ENCODE measurements at regions not wholly inside any gene's neighbourhood (a gene's known extent, or its start where the extent isn't known, plus 50 kb on each side); places are given as distances from the start of the nearest gene placed in this dataset.

DNA sequence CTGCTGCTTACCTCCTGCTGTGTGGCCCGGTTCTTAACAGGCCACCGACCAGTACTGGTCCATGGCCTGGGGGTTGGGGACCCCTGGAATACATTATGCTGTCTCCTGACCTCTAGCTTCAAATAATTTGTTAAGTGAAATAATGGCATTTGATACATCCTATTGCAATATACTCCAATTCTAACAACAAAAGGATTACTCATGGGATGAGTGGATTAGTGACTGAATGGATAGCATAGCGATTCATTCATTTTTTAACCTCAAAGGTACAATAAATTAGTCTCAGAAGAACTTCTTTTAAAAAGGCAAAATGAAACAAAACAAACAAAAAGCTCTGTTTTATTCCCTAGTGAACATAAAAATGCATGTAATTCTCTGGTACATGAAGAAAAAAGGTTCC is 147.9 kb upstream of the PKP2 start:
- H3K9me3 ChIP-seq (replicated peaks; ENCODE audit: control insufficient read depth, insufficient read depth, low read length) = no peaks in the 10 kb centered on the region
- no peaks in the 10 kb centered on the region for H3K79me2 ChIP-seq (ENCODE audit: control insufficient read depth, insufficient read depth, low read length)
- BruUV-seq (replicated peaks) = no TSS peak
- H4K20me1 ChIP-seq (replicated peaks; ENCODE audit: control insufficient read depth, extremely low read depth, insufficient read depth, low read length) = no peaks in the 10 kb centered on the region
- intact Hi-C loops (cut with micrococcal nuclease) (no loop called here), dilution Hi-C loops (cut with MboI; ENCODE audit: extremely low pct_ligation_motif_present, low sequenced_read_pairs) (no loop called here)
- no peak overlapping the region for H3K4me2 ChIP-seq (ENCODE audit: insufficient read depth, low read length)
- DNase-seq (ENCODE audit: low read depth, low spot score) (no peak), FAIRE-seq (no peak)
- no peaks in the 10 kb centered on the region for H3K4me1 ChIP-seq (ENCODE audit: control insufficient read depth, extremely low read depth, insufficient read depth, low read length)
- H3K36me3 ChIP-seq (ENCODE audit: control insufficient read depth in 2 of 2, extremely low read depth in 1 of 2, insufficient read depth in 2 of 2, low read length in 2 of 2) = no peaks in the 10 kb centered on the region
- POLR2A ChIA-PET = no interaction called here
- no peak overlapping the region for H2AFZ ChIP-seq (ENCODE audit: low read depth, low read length)
- CTCF ChIA-PET = no interaction called here
- H3K27me3 ChIP-seq (ENCODE audit: control insufficient read depth in 2 of 2, insufficient read depth in 2 of 2, low read length in 2 of 2) = no peaks in the 10 kb centered on the region
- no peak overlapping the region for H3K4me3 ChIP-seq (replicated peaks in 1 of 3; ENCODE audit: insufficient read depth in 1 of 3, low read depth in 1 of 3, low read length in 3 of 3)
- no peak overlapping the region for H3K9ac ChIP-seq (replicated peaks; ENCODE audit: extremely low read depth, insufficient read depth, low read length)
- H3K9me1 ChIP-seq (replicated peaks; ENCODE audit: control insufficient read depth, extremely low read depth, insufficient read depth, low read length) = no peaks in the 10 kb centered on the region
- H3K27ac ChIP-seq (ENCODE audit: insufficient read depth, low read depth, low read length) = no peak overlapping the region
- TF ChIP-seq, protein P1, sequence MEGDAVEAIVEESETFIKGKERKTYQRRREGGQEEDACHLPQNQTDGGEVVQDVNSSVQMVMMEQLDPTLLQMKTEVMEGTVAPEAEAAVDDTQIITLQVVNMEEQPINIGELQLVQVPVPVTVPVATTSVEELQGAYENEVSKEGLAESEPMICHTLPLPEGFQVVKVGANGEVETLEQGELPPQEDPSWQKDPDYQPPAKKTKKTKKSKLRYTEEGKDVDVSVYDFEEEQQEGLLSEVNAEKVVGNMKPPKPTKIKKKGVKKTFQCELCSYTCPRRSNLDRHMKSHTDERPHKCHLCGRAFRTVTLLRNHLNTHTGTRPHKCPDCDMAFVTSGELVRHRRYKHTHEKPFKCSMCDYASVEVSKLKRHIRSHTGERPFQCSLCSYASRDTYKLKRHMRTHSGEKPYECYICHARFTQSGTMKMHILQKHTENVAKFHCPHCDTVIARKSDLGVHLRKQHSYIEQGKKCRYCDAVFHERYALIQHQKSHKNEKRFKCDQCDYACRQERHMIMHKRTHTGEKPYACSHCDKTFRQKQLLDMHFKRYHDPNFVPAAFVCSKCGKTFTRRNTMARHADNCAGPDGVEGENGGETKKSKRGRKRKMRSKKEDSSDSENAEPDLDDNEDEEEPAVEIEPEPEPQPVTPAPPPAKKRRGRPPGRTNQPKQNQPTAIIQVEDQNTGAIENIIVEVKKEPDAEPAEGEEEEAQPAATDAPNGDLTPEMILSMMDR (IDR thresholded peaks at IDR 0.05; ENCODE audit: extremely low read depth in 1 of 2, insufficient read depth in 1 of 2, low read depth in 1 of 2, low read length in 2 of 2) = no peak
- no peak for TF ChIP-seq EZH2 (IDR thresholded peaks at IDR 0.05; ENCODE audit: borderline replicate concordance, low read depth, low read length, severe bottlenecking)
- TF ChIP-seq GATA2 (IDR thresholded peaks at IDR 0.05; ENCODE audit: insufficient read depth, insufficient read length, low read depth, low read length) = no peak
- TF ChIP-seq, protein P2, sequence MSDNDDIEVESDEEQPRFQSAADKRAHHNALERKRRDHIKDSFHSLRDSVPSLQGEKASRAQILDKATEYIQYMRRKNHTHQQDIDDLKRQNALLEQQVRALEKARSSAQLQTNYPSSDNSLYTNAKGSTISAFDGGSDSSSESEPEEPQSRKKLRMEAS (IDR thresholded peaks at IDR 0.05; ENCODE audit: insufficient read depth, insufficient read length) = no peak
- no peak for TF ChIP-seq MYC (IDR thresholded peaks at IDR 0.05; ENCODE audit: low read depth, low read length)
- TF ChIP-seq POLR2A (IDR thresholded peaks at IDR 0.05; ENCODE audit: low read depth, low read length) = no peak
- TF ChIP-seq POLR2AphosphoS5 (IDR thresholded peaks at IDR 0.05; ENCODE audit: insufficient read depth, low read depth, low read length) = no peak
- no peak for TF ChIP-seq FOS (IDR thresholded peaks at IDR 0.05; ENCODE audit: borderline replicate concordance, insufficient read depth, low read length)
- no peak for TF ChIP-seq JUN (IDR thresholded peaks at IDR 0.05; ENCODE audit: borderline replicate concordance, insufficient read depth, insufficient read length, low read depth)
